SK-N-SH (cell line): ENCODE measurements at regions not wholly inside any gene's neighbourhood (a gene's known extent, or its start where the extent isn't known, plus 50 kb on each side); places are given as distances from the start of the nearest gene placed in this dataset.

Experiments used
- CTCF ChIA-PET: fragments of 300-600, 350-600 bp; formaldehyde crosslinking; extraction: SDS; loops from one replicate; lab custom pipeline; 2021; lab: Yijun Ruan, JAX
- POLR2A ChIA-PET: fragments of 350-600 bp; sonication (Branson Sonifier 250); formaldehyde crosslinking; extraction: SDS; loops from one replicate; lab custom pipeline; 2020; ENCODE audit warnings: antibody characterized with exemption, inconsistent platforms; lab: Yijun Ruan, JAX
- DNase-seq: peaks from one replicate; pipeline ENCODE4 v3.0.0; 2012
- H2AFZ ChIP-seq: fragments of 200-600 bp; sonication (generic); 2 replicates; pipeline ENCODE4 v1.8.1; 2016; ENCODE audit warnings: antibody characterized with exemption, mild to moderate bottlenecking, low read depth
- H3F3A ChIP-seq: fragments of 200-600 bp; sonication (generic); replicated peaks from 2 replicates; pipeline ENCODE3; 2016; ENCODE audit warnings: antibody characterized with exemption, mild to moderate bottlenecking; ENCODE audit not compliant: insufficient read depth
- H3K27ac ChIP-seq, 2 experiments: fragments of 200-500 bp in 1 of 2; fragments of 200-600 bp in 1 of 2; sonication (Bioruptor generic) in 1 of 2; sonication (generic), shearing (Covaris generic) in 1 of 2; 2 replicates each; pipeline versions ENCODE4 v1.5.1 to v1.6.1; 2014 to 2016; ENCODE audit warnings: low read depth in 2 of 2, inconsistent platforms in 1 of 2, low read length in 1 of 2, mild to moderate bottlenecking in 1 of 2, mixed read lengths in 1 of 2
- H3K27me3 ChIP-seq: fragments of 200-600 bp; sonication (generic), shearing (Covaris generic); 2 replicates; pipeline ENCODE4 v1.6.1; 2016; ENCODE audit warnings: mixed run types; ENCODE audit not compliant: insufficient read depth
- H3K36me3 ChIP-seq, 2 experiments: fragments of 200-500 bp in 1 of 2; fragments of 200-600 bp in 1 of 2; sonication (Bioruptor generic) in 1 of 2; sonication (generic) in 1 of 2; replicated peaks in 1 of 2; 2 replicates each; pipeline versions ENCODE3 to v1.5.1; 2014 to 2016; ENCODE audit warnings: low read length in 1 of 2, mild to moderate bottlenecking in 1 of 2; ENCODE audit not compliant: insufficient read depth in 2 of 2, control insufficient read depth in 1 of 2
- H3K4me1 ChIP-seq, 2 experiments: fragments of 200-500 bp in 1 of 2; fragments of 200-600 bp in 1 of 2; sonication (Bioruptor generic) in 1 of 2; sonication (generic), shearing (Covaris generic) in 1 of 2; 2 replicates each; pipeline versions ENCODE4 v1.5.1 to v1.6.1; 2014 to 2016; ENCODE audit warnings: low read depth in 1 of 2, low read length in 1 of 2, mixed run types in 1 of 2; ENCODE audit not compliant: insufficient read depth in 2 of 2, control insufficient read depth in 1 of 2
- H3K4me2 ChIP-seq: fragments of 200-600 bp; sonication (generic), shearing (Covaris generic); 2 replicates; pipeline ENCODE4 v1.6.1; 2017; ENCODE audit warnings: mixed run types
- H3K4me3 ChIP-seq, 2 experiments: fragments of 200-500 bp in 1 of 2; fragments of 200-600 bp in 1 of 2; sonication (Bioruptor generic) in 1 of 2; sonication (generic), shearing (Covaris generic) in 1 of 2; 2 replicates each; pipeline versions ENCODE4 v1.5.1 to v1.8.1; 2014 to 2016; ENCODE audit warnings: low read depth in 2 of 2, inconsistent platforms in 1 of 2, low read length in 1 of 2, mild to moderate bottlenecking in 1 of 2, mixed read lengths in 1 of 2, moderate library complexity in 1 of 2
- H3K79me2 ChIP-seq: fragments of 200-600 bp; sonication (generic); 2 replicates; pipeline ENCODE4 v1.8.1; 2017; ENCODE audit warnings: mild to moderate bottlenecking; ENCODE audit not compliant: insufficient read depth
- H3K9ac ChIP-seq: fragments of 200-600 bp; sonication (generic); 2 replicates; pipeline ENCODE4 v1.6.1; 2017; ENCODE audit warnings: mixed run types
- H3K9me2 ChIP-seq: fragments of 200-600 bp; sonication (generic); 2 replicates; pipeline ENCODE4 v1.6.1; 2017; ENCODE audit warnings: mixed run types
- H3K9me3 ChIP-seq: fragments of 200-600 bp; sonication (generic); 2 replicates; pipeline ENCODE4 v1.6.1; 2017; ENCODE audit warnings: mixed run types, mild to moderate bottlenecking, moderate library complexity
- H4K20me1 ChIP-seq: fragments of 200-600 bp; sonication (generic); 2 replicates; pipeline ENCODE4 v1.6.1; 2017; ENCODE audit warnings: mild to moderate bottlenecking, mixed run types; ENCODE audit not compliant: insufficient read depth
- ELF1 ChIP-seq: IDR thresholded peaks from 2 replicates; pipeline ENCODE4 v1.4.0; 2012
- EP300 ChIP-seq, 2 experiments: IDR thresholded peaks; 2 replicates each; pipeline versions ENCODE4 v1.4.0 to v1.6.1; 2012; ENCODE audit warnings: borderline replicate concordance in 1 of 2, low read depth in 1 of 2, low read length in 1 of 2
- FOSL2 ChIP-seq: IDR thresholded peaks from 2 replicates; pipeline ENCODE4 v1.4.0; 2012; ENCODE audit warnings: low read depth, mild to moderate bottlenecking, moderate library complexity, borderline replicate concordance
- FOXM1 ChIP-seq: IDR thresholded peaks from 2 replicates; pipeline ENCODE4 v1.4.0; 2012; ENCODE audit warnings: low read depth, mild to moderate bottlenecking
- GABPA ChIP-seq: IDR thresholded peaks from 2 replicates; pipeline ENCODE4 v1.4.0; 2012; ENCODE audit warnings: low read depth, mild to moderate bottlenecking
- GATA2 ChIP-seq: sonication (generic); formaldehyde crosslinking; IDR thresholded peaks from 2 replicates; pipeline ENCODE4 v1.5.0; 2020; ENCODE audit warnings: mild to moderate bottlenecking, missing genetic modification reagents
- MEF2A ChIP-seq: IDR thresholded peaks from 2 replicates; pipeline ENCODE4 v1.4.0; 2012; ENCODE audit warnings: low read depth, borderline replicate concordance
- POLR2AphosphoS5 ChIP-seq: IDR thresholded peaks from 2 replicates; pipeline ENCODE4 v1.6.1; 2012; ENCODE audit warnings: low read depth, low read length
- RAD21 ChIP-seq: IDR thresholded peaks from 2 replicates; pipeline ENCODE4 v1.6.1; 2012; ENCODE audit warnings: mild to moderate bottlenecking, low read length
- RCOR1 ChIP-seq: fragments of 150-350 bp; IDR thresholded peaks from 2 replicates; pipeline ENCODE4 v1.6.1; 2017; ENCODE audit warnings: antibody characterized with exemption, low read length
- RFX5 ChIP-seq: IDR thresholded peaks from 2 replicates; pipeline ENCODE4 v1.6.1; 2012; ENCODE audit warnings: mild to moderate bottlenecking, improper control_type of control experiment, low read length
- SIN3A ChIP-seq: IDR thresholded peaks from 2 replicates; pipeline ENCODE4 v1.6.1; 2012; ENCODE audit warnings: low read depth, mild to moderate bottlenecking, low read length, moderate library complexity, borderline replicate concordance
- TAF1 ChIP-seq: IDR thresholded peaks from 2 replicates; pipeline ENCODE4 v1.6.1; 2012; ENCODE audit warnings: low read depth, mild to moderate bottlenecking, low read length, moderate library complexity, borderline replicate concordance
- USF2 ChIP-seq: fragments of 150-350 bp; IDR thresholded peaks from 2 replicates; pipeline ENCODE4 v1.6.1; 2017; ENCODE audit warnings: antibody characterized with exemption, low read length, low read depth, borderline replicate concordance
- WGBS: methylation state at CpG from one replicate; pipeline ENCODE4 v1.1.6; 2017; ENCODE audit warnings: low lambda C conversion rate; 5-methylcytosine and 5-hydroxymethylcytosine counted together
- TF ChIP-seq, protein P1 (sequence below): fragments of 150-350 bp; IDR thresholded peaks from 2 replicates; pipeline ENCODE4 v1.6.1; 2016; ENCODE audit warnings: mild to moderate bottlenecking, low read depth, low read length
- TF ChIP-seq, protein P2 (sequence below): IDR thresholded peaks from 2 replicates; pipeline ENCODE4 v1.6.1; 2012; ENCODE audit warnings: mild to moderate bottlenecking, low read depth, low read length, moderate library complexity
- TF ChIP-seq, protein P3 (sequence below): fragments of 200-600 bp; sonication (generic); IDR thresholded peaks from 2 replicates; pipeline ENCODE4 v1.6.1; 2017; ENCODE audit warnings: antibody characterized with exemption, mild to moderate bottlenecking, moderate library complexity

GRCh38 chr17:5931616-5932015 is 138.6 kb upstream of the WSCD1 start:
- POLR2A ChIA-PET: no interaction called here
- H3K79me2 ChIP-seq: no peaks in the 10 kb centered on the region

GRCh38 chr17:5933430-5933829 is 136.7 kb upstream of the WSCD1 start:
- ChIA-PET POLR2A (no interaction called here), CTCF (no interaction called here)
- Histone ChIP-seq H3K4me2 (no peak overlapping the region), H3K9me3 (no peaks in the 10 kb centered on the region), H3K4me1 (no peaks in the 10 kb centered on the region), H3K4me3 (no peak overlapping the region), H3K9me2 (no peaks in the 10 kb centered on the region), H3F3A (no peaks in the 10 kb centered on the region), H3K27me3 (no peaks in the 10 kb centered on the region; the same call in 1 of the 2 replicates), H3K36me3 (no peaks in the 10 kb centered on the region), H3K79me2 (no peaks in the 10 kb centered on the region), H3K27ac (no peak overlapping the region), H2AFZ (no peak overlapping the region), H4K20me1 (no peaks in the 10 kb centered on the region), H3K9ac (no peak overlapping the region)
- TF ChIP-seq POLR2AphosphoS5: no peak
- TF ChIP-seq, protein P1, sequence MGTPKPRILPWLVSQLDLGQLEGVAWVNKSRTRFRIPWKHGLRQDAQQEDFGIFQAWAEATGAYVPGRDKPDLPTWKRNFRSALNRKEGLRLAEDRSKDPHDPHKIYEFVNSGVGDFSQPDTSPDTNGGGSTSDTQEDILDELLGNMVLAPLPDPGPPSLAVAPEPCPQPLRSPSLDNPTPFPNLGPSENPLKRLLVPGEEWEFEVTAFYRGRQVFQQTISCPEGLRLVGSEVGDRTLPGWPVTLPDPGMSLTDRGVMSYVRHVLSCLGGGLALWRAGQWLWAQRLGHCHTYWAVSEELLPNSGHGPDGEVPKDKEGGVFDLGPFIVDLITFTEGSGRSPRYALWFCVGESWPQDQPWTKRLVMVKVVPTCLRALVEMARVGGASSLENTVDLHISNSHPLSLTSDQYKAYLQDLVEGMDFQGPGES: no peak
- TF ChIP-seq FOSL2: no peak
- TF ChIP-seq RAD21: no peak
- no peak for TF ChIP-seq USF2
- TF ChIP-seq FOXM1: no peak
- no peak for TF ChIP-seq RFX5
- TF ChIP-seq SIN3A: no peak
- no peak for TF ChIP-seq RCOR1
- TF ChIP-seq, protein P2, sequence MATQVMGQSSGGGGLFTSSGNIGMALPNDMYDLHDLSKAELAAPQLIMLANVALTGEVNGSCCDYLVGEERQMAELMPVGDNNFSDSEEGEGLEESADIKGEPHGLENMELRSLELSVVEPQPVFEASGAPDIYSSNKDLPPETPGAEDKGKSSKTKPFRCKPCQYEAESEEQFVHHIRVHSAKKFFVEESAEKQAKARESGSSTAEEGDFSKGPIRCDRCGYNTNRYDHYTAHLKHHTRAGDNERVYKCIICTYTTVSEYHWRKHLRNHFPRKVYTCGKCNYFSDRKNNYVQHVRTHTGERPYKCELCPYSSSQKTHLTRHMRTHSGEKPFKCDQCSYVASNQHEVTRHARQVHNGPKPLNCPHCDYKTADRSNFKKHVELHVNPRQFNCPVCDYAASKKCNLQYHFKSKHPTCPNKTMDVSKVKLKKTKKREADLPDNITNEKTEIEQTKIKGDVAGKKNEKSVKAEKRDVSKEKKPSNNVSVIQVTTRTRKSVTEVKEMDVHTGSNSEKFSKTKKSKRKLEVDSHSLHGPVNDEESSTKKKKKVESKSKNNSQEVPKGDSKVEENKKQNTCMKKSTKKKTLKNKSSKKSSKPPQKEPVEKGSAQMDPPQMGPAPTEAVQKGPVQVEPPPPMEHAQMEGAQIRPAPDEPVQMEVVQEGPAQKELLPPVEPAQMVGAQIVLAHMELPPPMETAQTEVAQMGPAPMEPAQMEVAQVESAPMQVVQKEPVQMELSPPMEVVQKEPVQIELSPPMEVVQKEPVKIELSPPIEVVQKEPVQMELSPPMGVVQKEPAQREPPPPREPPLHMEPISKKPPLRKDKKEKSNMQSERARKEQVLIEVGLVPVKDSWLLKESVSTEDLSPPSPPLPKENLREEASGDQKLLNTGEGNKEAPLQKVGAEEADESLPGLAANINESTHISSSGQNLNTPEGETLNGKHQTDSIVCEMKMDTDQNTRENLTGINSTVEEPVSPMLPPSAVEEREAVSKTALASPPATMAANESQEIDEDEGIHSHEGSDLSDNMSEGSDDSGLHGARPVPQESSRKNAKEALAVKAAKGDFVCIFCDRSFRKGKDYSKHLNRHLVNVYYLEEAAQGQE: no peak
- no peak for TF ChIP-seq ELF1
- TF ChIP-seq GABPA: no peak
- TF ChIP-seq GATA2 (CRISPR knock-in tag): no peak
- TF ChIP-seq, protein P3, sequence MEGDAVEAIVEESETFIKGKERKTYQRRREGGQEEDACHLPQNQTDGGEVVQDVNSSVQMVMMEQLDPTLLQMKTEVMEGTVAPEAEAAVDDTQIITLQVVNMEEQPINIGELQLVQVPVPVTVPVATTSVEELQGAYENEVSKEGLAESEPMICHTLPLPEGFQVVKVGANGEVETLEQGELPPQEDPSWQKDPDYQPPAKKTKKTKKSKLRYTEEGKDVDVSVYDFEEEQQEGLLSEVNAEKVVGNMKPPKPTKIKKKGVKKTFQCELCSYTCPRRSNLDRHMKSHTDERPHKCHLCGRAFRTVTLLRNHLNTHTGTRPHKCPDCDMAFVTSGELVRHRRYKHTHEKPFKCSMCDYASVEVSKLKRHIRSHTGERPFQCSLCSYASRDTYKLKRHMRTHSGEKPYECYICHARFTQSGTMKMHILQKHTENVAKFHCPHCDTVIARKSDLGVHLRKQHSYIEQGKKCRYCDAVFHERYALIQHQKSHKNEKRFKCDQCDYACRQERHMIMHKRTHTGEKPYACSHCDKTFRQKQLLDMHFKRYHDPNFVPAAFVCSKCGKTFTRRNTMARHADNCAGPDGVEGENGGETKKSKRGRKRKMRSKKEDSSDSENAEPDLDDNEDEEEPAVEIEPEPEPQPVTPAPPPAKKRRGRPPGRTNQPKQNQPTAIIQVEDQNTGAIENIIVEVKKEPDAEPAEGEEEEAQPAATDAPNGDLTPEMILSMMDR: no peak
- TF ChIP-seq TAF1: no peak
- no peak for DNase-seq
- 44% methylated on average over 7 of the region's 7 CpGs for WGBS

More at GRCh38 chr17:5931616-5932015, 138.6 kb upstream of the WSCD1 start:
- Histone ChIP-seq H3K9ac (no peak overlapping the region), H3K27ac (no peak overlapping the region), H2AFZ (no peak overlapping the region), H4K20me1 (no peaks in the 10 kb centered on the region), H3K36me3 (no peaks in the 10 kb centered on the region), H3F3A (no peaks in the 10 kb centered on the region), H3K4me2 (no peak overlapping the region), H3K9me3 (no peaks in the 10 kb centered on the region), H3K4me3 (no peak overlapping the region), H3K9me2 (no peaks in the 10 kb centered on the region), H3K4me1 (no peaks in the 10 kb centered on the region), H3K27me3 (no peaks in the 10 kb centered on the region)
- no peak for DNase-seq
- CTCF ChIA-PET: interaction anchor here (1.0 kb wide), 1 partner anchor 137 kb away, joined by 3 read pairs; no protein-coding TSS in a partner anchor
- WGBS: 37% methylated on average over 9 of the region's 9 CpGs
- TF ChIP-seq USF2 (no peak), EP300 (IDR thresholded peaks at IDR 0.05; ENCODE audit: borderline replicate concordance in 1 of 2, low read depth in 1 of 2, low read length in 1 of 2) (no peak), MEF2A (no peak), FOXM1 (no peak), RAD21 (no peak)
